Endothelial cell of umbilical vein (primary cell): ENCODE measurements at regions not wholly inside any gene's neighbourhood (a gene's known extent, or its start where the extent isn't known, plus 50 kb on each side); places are given as distances from the start of the nearest gene placed in this dataset.

ENCODE experiments used
- BruUV-seq: library from RNA; stranded (reverse); fragments of 400-500 nt; replicated peaks from 2 replicates; lab custom pipeline; 2021; lab: Mats Ljungman, UMichigan
- CTCF ChIA-PET: fragments of 300-600, 350-600 bp; sonication (Branson Sonifier 250); formaldehyde crosslinking; loops from one replicate; lab custom pipeline; 2021; ENCODE audit warnings: antibody characterized with exemption, inconsistent platforms; lab: Charles Lee
- POLR2A ChIA-PET: fragments of 300-600, 350-600 bp; sonication (Branson Sonifier 250); formaldehyde crosslinking; loops from one replicate; lab custom pipeline; 2021; ENCODE audit warnings: antibody characterized with exemption, inconsistent platforms; lab: Charles Lee
- DNase-seq: peaks from one replicate; pipeline ENCODE4 v3.0.0-alpha.2; 2011; ENCODE audit warnings: low read depth, low spot score
- FAIRE-seq: peaks from 2 replicates; lab custom pipeline; 2011; peaks lifted over from hg19 to GRCh38; lab: Jason Lieb, UNC
- H2AFZ ChIP-seq: 2 replicates; pipeline ENCODE4 v1.6.0; 2012; ENCODE audit warnings: low read depth, low read length, control low read depth, inconsistent platforms
- H3K27ac ChIP-seq: 2 replicates; pipeline ENCODE4 v1.5.1; 2011; ENCODE audit warnings: low read depth, mild to moderate bottlenecking, control low read depth, low read length, moderate library complexity; ENCODE audit not compliant: insufficient read depth
- H3K27me3 ChIP-seq, 2 experiments: 2 replicates each; pipeline versions ENCODE4 v1.6.0 to v1.6.1; 2011; ENCODE audit warnings: low read length in 2 of 2, mixed read lengths in 1 of 2; ENCODE audit not compliant: control insufficient read depth in 2 of 2, insufficient read depth in 2 of 2
- H3K36me3 ChIP-seq, 2 experiments: 2 replicates in 1 of 2; 3 replicates in 1 of 2; pipeline ENCODE4 v1.5.1; 2011; ENCODE audit warnings: low read length in 2 of 2, mild to moderate bottlenecking in 1 of 2, moderate library complexity in 1 of 2; ENCODE audit not compliant: control insufficient read depth in 2 of 2, insufficient read depth in 2 of 2; ENCODE audit errors: extremely low read depth in 1 of 2
- H3K4me1 ChIP-seq: 3 replicates; pipeline ENCODE4 v1.5.1; 2011; ENCODE audit warnings: mild to moderate bottlenecking, low read length; ENCODE audit not compliant: control insufficient read depth, insufficient read depth; ENCODE audit errors: extremely low read depth
- H3K4me2 ChIP-seq: 2 replicates; pipeline ENCODE4 v1.6.1; 2011; ENCODE audit warnings: low read length, control low read depth, mixed read lengths; ENCODE audit not compliant: insufficient read depth
- H3K4me3 ChIP-seq, 3 experiments: fragments of 200-600 bp in 1 of 3; sonication (generic), shearing (Covaris generic) in 1 of 3; replicated peaks in 1 of 3; 2 replicates each; pipeline ENCODE4 v1.5.1; 2011 to 2016; ENCODE audit warnings: control low read depth in 3 of 3, low read length in 3 of 3, mild to moderate bottlenecking in 2 of 3, inconsistent platforms in 1 of 3, low read depth in 1 of 3, moderate library complexity in 1 of 3; ENCODE audit not compliant: insufficient read depth in 1 of 3
- H3K79me2 ChIP-seq: 2 replicates; pipeline ENCODE4 v1.6.0; 2012; ENCODE audit warnings: low read length, inconsistent platforms; ENCODE audit not compliant: control insufficient read depth, insufficient read depth
- H3K9ac ChIP-seq: replicated peaks from 2 replicates; pipeline ENCODE3; 2011; ENCODE audit warnings: low read length, control low read depth; ENCODE audit not compliant: insufficient read depth; ENCODE audit errors: extremely low read depth
- H3K9me1 ChIP-seq: replicated peaks from 3 replicates; pipeline ENCODE4 v1.6.0; 2011; ENCODE audit warnings: mild to moderate bottlenecking, low read length; ENCODE audit not compliant: control insufficient read depth, insufficient read depth; ENCODE audit errors: extremely low read depth
- H3K9me3 ChIP-seq: replicated peaks from 2 replicates; pipeline ENCODE4 v1.5.1; 2012; ENCODE audit warnings: low read length, inconsistent platforms; ENCODE audit not compliant: control insufficient read depth, insufficient read depth
- H4K20me1 ChIP-seq: replicated peaks from 2 replicates; pipeline ENCODE3; 2011; ENCODE audit warnings: mild to moderate bottlenecking, low read length; ENCODE audit not compliant: control insufficient read depth, insufficient read depth; ENCODE audit errors: extremely low read depth
- CTCF ChIP-seq, 2 donors: IDR thresholded peaks; 1 replicate in 1 of 2; 2 replicates in 1 of 2; pipeline ENCODE4 v1.5.1; 2011; ENCODE audit warnings: low read length in 2 of 2, mild to moderate bottlenecking in 2 of 2, moderate library complexity in 2 of 2, control low read depth in 1 of 2, inconsistent platforms in 1 of 2, low read depth in 1 of 2; ENCODE audit not compliant: insufficient read depth in 1 of 2; ENCODE audit errors: extremely low read depth in 1 of 2
- EZH2 ChIP-seq: IDR thresholded peaks from 2 replicates; pipeline ENCODE4 v1.6.1; 2012; ENCODE audit warnings: borderline replicate concordance, low read depth, mild to moderate bottlenecking, moderate library complexity, low read length, inconsistent platforms; ENCODE audit not compliant: severe bottlenecking
- FOS ChIP-seq: IDR thresholded peaks from 2 replicates; pipeline ENCODE4 v1.6.1; 2011; ENCODE audit warnings: mild to moderate bottlenecking, low read length, moderate library complexity, borderline replicate concordance; ENCODE audit not compliant: insufficient read depth
- GATA2 ChIP-seq: IDR thresholded peaks from 2 replicates; pipeline ENCODE4 v1.7.0; 2011; ENCODE audit warnings: low read depth, mild to moderate bottlenecking, moderate library complexity, mixed read lengths, low read length; ENCODE audit not compliant: insufficient read length, insufficient read depth
- JUN ChIP-seq: IDR thresholded peaks from 2 replicates; pipeline ENCODE4 v1.6.1; 2011; ENCODE audit warnings: borderline replicate concordance, low read depth; ENCODE audit not compliant: insufficient read length, insufficient read depth
- MYC ChIP-seq: IDR thresholded peaks from one replicate; pipeline ENCODE4 v1.6.1; 2011; ENCODE audit warnings: mild to moderate bottlenecking, low read depth, low read length
- POLR2A ChIP-seq: IDR thresholded peaks from 2 replicates; pipeline ENCODE4 v1.6.1; 2012; ENCODE audit warnings: low read depth, mild to moderate bottlenecking, control low read depth, low read length
- POLR2AphosphoS5 ChIP-seq: IDR thresholded peaks from 2 replicates; pipeline ENCODE4 v1.6.1; 2012; ENCODE audit warnings: low read depth, mild to moderate bottlenecking, control low read depth, low read length, moderate library complexity; ENCODE audit not compliant: insufficient read depth
- dilution Hi-C: fragments of 300-500 bp; cut with MboI; formaldehyde crosslinking; loops from one replicate; pipeline ENCODE4 v1.15.0; 2019; ENCODE audit warnings: low sequenced_read_pairs; ENCODE audit not compliant: extremely low pct_ligation_motif_present
- intact Hi-C: fragments of 100-400 bp; cut with micrococcal nuclease; formaldehyde crosslinking; loops from one replicate; pipeline ENCODE4 v1.10.0; 2022
- TF ChIP-seq, protein P1 (sequence below): IDR thresholded peaks from 2 replicates; pipeline ENCODE4 v1.6.1; 2011; ENCODE audit not compliant: insufficient read depth, insufficient read length

DNA sequence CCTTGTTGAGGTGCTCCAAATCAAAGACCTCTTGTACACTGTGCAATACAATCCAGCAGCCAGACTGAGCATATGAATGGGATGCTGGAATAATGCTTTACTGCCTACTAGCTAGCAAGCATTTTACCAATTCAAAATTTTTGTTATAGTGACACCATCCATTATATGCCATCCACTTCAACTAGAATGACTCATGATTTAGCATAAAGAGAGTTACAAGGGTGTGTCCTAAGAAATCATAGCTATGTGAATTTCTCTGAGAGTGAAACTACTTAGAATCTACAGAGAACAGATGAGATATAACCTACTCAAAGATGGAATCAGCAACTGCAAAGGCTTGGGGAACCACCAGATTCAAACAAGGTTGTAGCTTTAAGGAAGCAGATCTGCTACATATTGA lies 221.9 kb downstream of the LHFPL1 start:
- Histone ChIP-seq H2AFZ (no peak overlapping the region), H3K9me3 (no peaks in the 10 kb centered on the region), H3K27ac (no peak overlapping the region), H4K20me1 (no peaks in the 10 kb centered on the region), H3K9me1 (no peaks in the 10 kb centered on the region), H3K4me2 (no peak overlapping the region), H3K4me1 (no peaks in the 10 kb centered on the region), H3K4me3 (no peak overlapping the region), H3K27me3 (no peaks in the 10 kb centered on the region), H3K36me3 (no peaks in the 10 kb centered on the region), H3K9ac (no peak overlapping the region), H3K79me2 (no peaks in the 10 kb centered on the region)
- TF ChIP-seq JUN = no peak
- TF ChIP-seq GATA2 = no peak
- no peak for TF ChIP-seq MYC
- TF ChIP-seq, protein P1, sequence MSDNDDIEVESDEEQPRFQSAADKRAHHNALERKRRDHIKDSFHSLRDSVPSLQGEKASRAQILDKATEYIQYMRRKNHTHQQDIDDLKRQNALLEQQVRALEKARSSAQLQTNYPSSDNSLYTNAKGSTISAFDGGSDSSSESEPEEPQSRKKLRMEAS = no peak
- TF ChIP-seq CTCF (IDR thresholded peaks at IDR 0.05; ENCODE audit: extremely low read depth in 1 of 2, insufficient read depth in 1 of 2, low read depth in 1 of 2, low read length in 2 of 2) = no peak
- no peak for TF ChIP-seq POLR2AphosphoS5
- TF ChIP-seq POLR2A = no peak
- no peak for TF ChIP-seq FOS
- no peak for TF ChIP-seq EZH2
- POLR2A ChIA-PET = no interaction called here
- DNase-seq (no peak), FAIRE-seq (no peak)
- dilution Hi-C loops = no loop called here
- intact Hi-C loops = no loop called here
- CTCF ChIA-PET = no interaction called here
- BruUV-seq = no TSS peak
